Fibroblast of gingiva (primary cell): ENCODE measurements at regions not wholly inside any gene's neighbourhood (a gene's known extent, or its start where the extent isn't known, plus 50 kb on each side); places are given as distances from the start of the nearest gene placed in this dataset.
A peak's percentile ranks its signal among the peaks of the same experiment; 100 is the strongest.
"Not testable (repeated sequence)": the region's sequence is repeated elsewhere in the genome, so short reads cannot be mapped to it uniquely, and the experiment has no call there.

Experiments
- DNase-seq: peaks from one replicate; pipeline ENCODE4 v3.0.0-alpha.2; 2011; ENCODE audit warnings: low read depth

DNA sequence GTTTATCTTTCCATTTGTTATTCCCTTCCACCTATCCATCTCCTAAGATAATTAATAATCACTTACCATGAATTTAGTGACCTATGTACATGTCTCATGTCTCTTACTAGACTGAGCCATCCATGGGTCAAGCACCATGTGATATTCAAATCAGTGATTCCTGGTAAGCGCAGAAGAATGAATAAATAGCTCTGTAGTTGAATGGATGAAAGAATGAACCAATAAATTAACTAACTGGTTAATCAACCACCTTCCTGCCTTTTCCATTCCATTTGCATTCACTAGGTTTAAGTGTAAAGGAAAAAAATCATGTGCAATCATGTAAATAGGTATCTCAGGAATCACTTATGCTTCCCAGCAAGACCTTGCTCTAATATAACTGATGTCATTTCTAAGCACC is 779.5 kb downstream of the NTRK3 start:
- DNase-seq, result no peak

GRCh38 chr15:87470923-87471322 is 785.6 kb downstream of the NTRK3 start:
- DNase-seq, result no peak

DNA sequence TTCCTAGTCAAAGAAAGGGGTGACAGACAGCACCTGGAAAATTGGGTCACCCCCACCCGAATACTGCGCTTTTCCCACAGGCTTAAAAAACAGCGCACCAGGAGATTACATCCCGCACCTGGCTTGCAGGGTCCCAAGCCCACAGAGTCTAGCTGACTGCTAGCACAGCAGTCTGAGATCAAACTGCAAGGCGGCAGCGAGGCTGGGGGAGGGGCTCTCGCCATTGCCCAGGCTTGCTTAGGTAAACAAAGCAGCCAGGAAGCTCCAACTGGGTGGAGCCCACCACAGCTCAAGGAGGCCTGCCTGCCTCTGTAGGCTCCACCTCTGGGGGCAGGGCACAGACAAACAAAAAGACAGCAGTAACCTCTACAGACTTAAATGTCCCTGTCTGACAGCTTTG is 792.6 kb downstream of the NTRK3 start:
- not testable (repeated sequence) for DNase-seq

DNA sequence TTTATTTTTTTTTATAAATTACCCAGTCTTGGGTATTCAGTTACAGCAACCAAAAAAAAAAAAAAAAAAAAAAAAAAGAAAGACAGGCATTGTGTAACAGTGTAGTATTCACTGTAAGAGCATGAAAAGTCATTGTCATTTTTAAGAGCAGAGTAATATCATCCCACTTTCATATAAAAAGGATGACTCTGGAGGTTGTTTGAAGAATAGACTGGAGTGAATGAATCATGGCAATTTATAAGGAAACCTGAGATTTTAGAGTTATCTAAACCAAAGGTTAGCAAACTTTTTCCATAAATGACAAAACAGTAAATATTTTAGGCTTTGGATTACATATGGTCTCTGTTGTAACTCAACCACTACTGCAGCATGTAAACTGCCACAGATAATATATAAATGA is 794.9 kb downstream of the NTRK3 start:
- no peak for DNase-seq

GRCh38 chr15:87454860-87455259 is 801.7 kb downstream of the NTRK3 start:
- DNase-seq, result no peak

- no peak for DNase-seq
Observed at GRCh38 chr15:87450314-87450713, 806.2 kb downstream of the NTRK3 start.

- DNase-seq, result no peak
Observed at GRCh38 chr15:87439090-87439489, 817.4 kb downstream of the NTRK3 start.

DNA sequence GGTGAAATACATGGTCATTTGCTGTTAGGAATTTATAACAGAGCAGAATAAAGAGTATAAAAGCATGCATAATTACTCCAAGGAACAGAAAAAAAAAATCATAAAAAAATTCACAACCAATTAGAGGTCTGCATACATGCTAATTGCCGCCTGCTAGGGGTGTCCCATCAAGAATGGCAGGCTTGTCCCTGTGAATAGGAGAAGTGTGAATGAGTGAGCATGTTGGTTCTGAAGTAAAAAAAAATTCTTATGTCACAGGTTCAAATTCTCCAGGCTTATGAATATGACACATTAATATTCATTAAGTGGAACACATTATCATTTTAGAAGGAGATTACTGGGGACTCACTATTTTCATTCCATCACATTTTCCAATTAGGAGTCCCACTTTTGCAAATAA is 822.7 kb downstream of the NTRK3 start:
- DNase-seq, result no peak

GRCh38 chr15:87429754-87430153 is 826.8 kb downstream of the NTRK3 start:
- no peak for DNase-seq

- no peak for DNase-seq
Observed at GRCh38 chr15:87420017-87420416, 836.5 kb downstream of the NTRK3 start.

DNA sequence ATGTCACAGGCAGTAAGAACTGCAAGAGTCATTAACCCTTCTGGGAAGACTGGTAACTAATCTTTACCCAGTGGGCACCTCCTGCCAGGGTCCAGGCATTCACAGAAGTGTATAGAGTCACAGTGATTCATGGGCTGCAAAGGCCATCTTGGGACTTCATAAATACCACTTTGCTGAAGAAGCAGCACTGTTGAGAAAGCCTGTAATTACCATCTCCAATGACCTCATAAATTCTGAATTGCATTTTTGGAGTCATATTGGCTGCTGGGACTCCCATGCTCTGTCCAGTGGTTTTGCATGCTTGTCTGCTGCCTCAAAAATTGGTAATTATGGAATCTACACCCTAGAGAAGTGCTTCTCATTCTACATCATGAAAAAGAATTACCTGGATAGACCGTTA is 837.2 kb downstream of the NTRK3 start:
- no peak for DNase-seq

DNA sequence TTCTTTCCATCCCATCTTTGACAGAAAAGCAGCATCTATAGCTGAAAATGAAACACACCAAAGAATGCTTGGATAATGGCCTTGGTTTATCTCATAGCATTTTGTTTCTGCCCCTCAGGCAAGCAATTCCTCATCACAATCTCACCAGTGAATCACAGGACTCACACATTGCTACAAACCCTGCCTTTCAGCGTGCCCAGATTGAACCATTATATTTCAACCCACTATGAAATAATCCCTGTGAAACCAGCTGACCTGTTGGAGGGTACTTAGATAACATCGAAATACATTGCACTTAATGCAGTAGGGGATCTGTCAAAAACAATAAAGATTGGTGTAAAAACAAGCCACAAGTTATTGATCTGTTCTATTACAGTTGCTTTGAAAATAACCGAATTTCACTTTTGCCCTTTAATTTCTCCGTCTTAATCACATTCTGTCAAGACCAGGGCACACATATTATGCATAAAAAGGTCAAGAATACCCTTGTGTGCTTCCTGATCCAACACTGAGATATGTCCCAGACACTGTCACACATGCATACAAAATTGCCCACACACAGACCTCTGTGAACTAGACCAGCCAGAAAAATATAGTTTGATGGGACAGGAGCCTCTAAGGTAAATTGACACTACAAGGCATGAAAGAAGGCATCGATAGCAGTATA is 839.8 kb downstream of the NTRK3 start:
- no peak for DNase-seq

- no peak for DNase-seq
Observed at GRCh38 chr15:87408902-87409301, 847.6 kb downstream of the NTRK3 start.

DNA sequence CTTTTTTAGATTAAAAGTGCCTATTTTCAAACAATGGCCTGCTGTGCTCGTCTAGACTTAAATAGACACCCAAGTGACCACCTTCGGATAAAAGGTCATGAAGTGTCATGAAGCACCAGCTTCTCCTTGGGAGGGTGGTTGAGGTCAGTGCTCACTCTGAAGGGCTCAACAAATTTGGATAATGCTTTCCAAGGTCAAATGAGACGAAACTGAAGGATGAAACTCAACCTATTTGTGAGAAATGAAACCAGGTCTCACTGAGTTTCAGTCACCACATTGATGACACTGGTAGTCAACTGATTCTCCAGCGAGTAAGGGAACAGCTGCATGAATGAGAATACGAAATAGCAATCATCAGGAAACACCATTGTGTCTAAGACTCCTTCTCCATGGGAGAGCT is 852.6 kb downstream of the NTRK3 start:
- no peak for DNase-seq

- no peak for DNase-seq
Observed at GRCh38 chr15:87401973-87402372, 854.6 kb downstream of the NTRK3 start.

- DNase-seq, result no peak
Observed at GRCh38 chr15:87394676-87395075, 861.9 kb downstream of the NTRK3 start.

- no peak for DNase-seq
Observed at GRCh38 chr15:87387766-87388165, 868.8 kb downstream of the NTRK3 start.

DNA sequence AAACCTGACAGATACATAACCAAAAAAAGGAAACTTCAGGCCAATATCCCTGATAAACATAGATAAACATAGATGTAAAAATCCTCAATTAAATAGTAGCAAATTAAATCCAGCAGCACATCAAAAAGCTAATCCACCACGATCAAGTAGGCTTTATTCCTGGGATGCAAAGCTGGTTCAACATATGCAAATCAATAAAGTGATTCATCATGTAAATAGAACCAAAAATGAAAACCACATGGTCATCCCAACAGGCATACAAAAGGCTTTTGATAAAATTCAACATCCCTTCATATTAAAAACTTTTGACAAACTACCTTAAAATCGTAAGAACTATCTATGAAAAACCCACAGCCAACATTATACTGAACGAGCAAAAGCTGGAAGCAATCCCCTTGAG is 882.2 kb downstream of the NTRK3 start:
- no peak for DNase-seq

DNA sequence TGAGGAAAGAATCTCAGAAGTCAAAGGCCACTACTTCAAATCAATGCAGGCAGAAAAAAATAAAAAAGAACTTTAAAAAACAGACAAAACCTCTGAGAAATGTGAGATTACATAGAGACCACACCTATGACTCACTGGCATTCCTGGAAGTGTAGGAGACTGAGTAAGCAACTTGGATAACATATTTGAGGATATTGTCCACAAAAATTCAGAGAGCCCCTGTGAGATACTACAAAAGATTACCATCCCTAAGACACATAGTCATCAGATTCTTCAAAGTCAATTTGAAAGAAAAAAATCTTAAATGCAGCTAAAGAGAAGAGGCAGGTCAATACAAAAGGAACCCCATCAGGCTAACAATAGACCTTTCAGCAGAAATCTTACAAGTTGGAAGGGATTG is 887.3 kb downstream of the NTRK3 start:
- peak; percentile 34 for DNase-seq

GRCh38 chr15:87368511-87368910 is 888.0 kb downstream of the NTRK3 start:
- DNase-seq, result no peak

DNA sequence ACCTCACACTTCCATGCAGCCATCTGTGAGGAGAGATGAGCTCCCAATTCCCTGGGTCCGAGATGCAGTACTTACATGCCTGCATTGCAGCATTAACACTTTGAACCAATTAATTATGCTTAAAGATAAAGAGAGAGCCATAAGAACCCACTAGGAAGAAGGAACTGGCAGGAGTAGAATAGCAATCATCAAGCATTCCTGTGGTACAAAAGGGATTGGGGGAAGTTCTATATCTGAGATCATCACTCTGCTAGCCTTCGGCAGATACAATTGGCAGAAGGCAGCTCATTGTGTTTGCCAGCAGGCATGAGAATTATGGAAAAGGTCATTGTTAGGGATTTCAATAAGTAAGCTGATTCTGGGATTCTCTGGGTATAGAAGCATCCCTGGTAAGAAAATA is 891.4 kb downstream of the NTRK3 start:
- peak; percentile 38 for DNase-seq

DNA sequence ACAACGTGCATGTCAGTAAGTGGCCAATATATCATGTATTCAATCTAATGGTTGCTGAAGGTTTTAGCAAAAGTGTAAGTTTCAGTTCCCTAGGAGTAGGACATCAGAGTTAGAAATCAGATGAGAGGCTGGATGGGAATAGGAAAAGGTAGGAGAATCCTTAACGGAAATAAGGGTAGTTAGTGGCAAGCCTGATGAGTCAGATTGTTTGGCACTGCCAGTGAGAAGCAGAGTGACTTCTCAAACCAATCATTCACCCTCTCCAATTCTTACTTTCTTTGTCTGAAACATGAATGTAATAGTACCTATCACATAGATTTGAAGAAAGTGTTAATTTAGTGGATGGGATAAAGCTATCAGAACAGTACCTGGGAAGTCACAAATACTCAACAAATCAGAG is 894.0 kb downstream of the NTRK3 start:
- DNase-seq, result no peak

DNA sequence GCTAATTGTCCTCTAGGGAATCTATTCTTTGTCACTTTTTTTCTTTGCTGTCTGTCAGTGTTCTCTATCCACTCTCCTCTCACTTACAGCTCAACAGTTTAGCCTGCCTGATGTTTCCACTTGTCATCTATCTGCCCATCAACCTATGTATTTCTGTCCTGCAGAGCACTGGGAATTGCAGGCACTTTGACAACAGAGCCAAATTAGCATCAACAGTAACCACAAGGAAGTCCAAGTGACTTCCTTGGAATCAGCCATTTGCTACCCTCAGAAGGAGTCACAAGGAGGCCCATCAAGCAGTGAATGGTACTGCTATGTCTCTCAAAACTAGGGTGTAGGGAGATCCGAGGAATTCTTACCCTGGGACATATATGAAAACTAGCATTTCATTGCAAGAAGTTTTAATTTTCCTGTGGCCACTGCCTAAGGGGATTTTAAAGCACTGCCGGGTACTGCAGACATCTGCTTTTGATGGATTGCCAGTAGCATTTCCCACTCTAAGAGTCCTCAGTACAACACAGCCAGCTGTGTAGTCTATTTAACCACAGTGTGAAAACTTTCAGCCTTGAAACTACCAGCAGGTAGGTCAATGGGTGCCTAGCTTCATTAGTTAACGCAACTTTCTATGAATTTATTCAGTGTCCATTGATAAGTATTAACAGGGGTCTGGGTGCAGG is 898.8 kb downstream of the NTRK3 start:
- no peak for DNase-seq

DNA sequence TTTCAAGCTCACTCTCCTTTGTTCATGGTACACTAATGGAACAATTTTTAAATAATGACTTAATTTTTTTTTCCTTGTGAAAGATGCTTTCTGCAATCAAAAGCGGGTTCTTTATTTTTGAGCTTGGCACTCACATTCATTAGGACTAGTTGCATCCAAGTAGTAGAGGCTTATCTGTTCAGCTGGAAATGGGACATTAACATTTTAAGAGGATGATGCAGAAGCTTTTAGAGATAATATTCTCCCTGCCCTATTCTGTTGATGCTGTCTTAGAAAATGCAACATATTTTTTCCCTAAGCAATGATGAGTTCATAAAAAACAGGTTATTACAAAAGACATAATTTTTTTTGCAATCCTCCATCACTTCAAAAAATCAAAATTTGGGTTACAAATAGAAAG is 900.6 kb downstream of the NTRK3 start:
- no peak for DNase-seq
